GM21786 (cell line): ENCODE measurements at regions not wholly inside any gene's neighbourhood (a gene's known extent, or its start where the extent isn't known, plus 50 kb on each side); places are given as distances from the start of the nearest gene placed in this dataset.
"Not testable (repeated sequence)": the region's sequence is repeated elsewhere in the genome, so short reads cannot be mapped to it uniquely, and the experiment has no call there.

Source experiments
- ATAC-seq: cut with Tn5 transposase; IDR thresholded peaks from one replicate; pipeline ENCODE4 v1.9.1; 2021; ENCODE audit not compliant: unreplicated experiment

DNA sequence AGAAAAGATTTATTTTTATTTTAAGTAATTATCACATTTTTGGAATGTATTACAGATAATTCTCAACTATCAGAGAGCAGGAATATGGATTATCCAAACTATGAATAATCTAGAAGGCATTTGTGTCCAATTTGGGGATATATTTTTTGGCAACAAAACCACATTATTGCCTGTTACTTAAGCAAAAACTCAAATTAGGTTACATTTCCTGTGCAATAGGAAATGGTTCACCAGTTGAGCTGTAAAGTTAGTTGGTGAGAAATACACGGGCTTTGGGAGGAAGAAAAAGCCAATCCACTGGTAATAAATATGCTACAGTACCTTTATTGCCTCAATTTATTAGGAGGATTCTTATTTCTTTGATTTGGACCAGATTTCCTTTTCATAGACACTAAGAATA is 1075.2 kb downstream of the PCDH9 start:
- no peak for ATAC-seq

DNA sequence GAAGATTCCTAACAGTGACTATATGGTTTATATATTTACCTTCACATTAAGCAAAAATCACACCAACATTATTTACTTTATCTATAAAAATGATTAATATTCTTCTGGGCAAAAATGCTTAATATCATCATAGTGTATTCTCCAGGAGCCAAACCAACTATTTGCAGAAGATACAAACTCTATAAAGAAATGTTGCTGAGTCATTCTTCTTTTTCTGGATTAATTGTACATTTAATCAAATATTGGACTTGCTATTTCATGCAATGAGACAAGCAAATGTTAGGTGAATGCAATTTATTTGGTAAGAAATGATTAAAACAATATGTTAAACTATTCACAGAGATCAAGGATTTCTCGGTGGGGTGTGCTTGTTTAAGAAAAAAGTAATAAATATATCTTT is 1075.8 kb downstream of the PCDH9 start:
- no peak for ATAC-seq

DNA sequence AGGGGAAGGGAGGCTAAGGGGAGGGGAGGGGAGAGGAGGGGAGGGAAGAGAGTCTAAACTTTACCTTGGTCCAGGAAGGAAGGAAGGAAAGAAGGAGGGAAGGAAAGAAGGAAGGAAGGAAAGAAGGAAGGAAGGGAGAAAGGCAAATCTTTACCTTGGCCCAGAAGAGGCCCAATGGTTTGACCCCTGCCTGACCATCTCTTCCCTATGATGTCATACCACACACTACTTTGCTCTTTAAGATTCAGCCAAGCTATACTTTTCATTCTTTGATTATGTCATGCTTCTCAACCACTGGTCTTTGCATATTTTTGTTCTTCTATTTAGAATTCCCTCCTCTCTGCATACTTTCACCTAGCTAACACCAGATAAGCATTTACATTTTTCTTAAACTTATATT is 1077.5 kb downstream of the PCDH9 start:
- ATAC-seq: no peak

DNA sequence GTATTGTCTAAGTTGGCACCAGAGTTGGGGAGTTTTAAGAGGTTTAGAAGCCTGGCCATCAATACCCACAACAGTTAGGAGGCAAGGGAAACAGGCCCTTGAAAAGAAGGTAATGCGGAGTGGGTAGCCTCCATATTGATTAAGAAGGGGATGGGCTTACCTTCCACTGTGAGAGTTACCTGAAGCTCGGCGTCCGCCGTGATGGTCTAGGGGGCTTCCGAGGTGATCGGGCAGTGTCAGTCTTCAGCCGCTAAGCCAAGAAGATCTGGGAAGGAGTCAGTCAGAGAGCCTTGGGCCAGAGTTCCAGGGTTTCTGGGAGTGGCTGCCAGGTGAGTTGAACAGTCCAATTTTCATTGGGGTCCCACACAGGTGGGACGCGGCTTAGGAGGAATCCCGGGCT is 1085.8 kb downstream of the PCDH9 start:
- ATAC-seq: not testable (repeated sequence)

DNA sequence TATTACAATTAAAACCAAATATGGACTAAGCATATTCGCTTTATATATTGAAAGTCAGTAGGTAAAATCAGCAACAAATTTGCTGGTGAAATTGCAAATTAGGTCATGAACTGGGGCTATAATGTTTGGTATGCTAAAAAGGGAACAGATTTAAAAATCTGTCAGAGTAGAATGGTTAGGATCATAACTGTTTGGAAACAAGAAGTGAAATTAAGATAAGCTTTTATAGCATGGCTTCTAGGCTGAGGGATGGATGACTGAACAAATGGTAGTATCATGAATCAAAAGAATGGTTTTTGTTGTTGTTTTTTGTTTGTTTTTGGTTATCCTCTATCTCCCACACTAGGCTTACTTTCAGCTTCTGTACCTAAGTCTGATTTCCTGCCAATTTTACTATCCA is 1090.4 kb downstream of the PCDH9 start:
- peak; percentile 19 for ATAC-seq

DNA sequence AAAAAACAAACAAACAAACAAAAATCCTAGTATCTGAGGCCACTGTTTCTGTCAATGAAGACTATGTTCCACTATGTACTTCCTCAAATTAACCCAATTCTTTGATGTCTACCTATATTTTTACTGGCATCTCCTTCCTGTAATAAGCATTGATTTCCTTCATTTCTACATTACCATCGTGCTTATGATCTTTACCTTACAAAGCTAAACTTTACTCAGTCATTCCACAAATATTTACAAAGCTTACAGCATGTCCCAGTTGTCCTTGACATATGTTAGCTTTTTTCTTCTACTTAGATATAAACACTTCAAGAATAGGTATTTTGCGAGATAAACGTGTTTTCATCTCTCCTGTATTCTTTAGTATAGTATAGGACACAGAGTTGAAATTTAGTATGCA is 1090.9 kb downstream of the PCDH9 start:
- no peak for ATAC-seq

DNA sequence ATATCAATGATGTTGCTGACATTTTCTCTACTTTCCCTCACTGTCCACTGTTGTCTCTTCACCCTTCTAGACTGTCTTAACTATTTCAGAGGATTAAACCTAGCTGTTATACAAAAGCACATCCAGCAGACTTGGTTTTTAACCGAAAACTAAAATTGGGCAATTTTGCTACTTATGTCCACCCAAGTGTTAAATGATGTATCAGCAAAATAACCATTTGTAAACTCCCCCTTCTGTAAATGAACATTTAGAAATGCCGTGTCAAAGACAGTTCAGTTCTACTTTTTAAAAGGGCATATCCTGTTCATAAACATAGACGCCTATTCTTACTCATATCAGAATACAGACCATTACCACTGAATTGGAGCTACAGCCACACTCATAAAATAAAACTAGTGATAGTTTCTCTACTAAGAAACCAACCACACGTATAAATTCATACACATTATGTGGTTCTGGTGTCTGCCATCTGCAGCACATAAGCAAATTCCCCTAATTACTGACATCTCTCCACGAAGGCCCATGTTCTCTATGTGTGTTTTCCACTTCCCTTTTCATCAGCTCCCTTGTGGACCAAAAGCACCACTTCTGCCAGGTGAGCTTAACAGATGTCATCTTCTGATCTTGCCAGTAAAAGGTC is 1091.8 kb downstream of the PCDH9 start:
- ATAC-seq: peak; percentile 90

DNA sequence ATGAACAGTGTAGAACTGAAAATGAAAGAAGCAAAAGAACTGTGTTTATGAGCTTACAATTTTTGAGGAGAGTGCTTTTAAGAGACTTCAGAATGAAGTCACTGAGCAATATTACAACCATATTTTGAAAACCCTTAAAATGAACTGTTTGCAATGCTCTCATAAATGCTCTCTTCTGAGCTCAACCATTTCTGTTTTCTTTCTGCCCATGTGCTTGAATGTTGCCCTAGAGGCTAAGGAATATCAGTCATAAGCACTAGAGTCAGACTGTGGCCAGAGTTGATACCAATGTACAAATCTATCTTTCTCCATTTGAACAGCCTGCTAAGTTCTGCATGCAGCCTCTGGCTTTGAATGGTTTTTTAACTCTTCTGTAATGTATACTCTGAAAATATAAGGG is 1092.8 kb downstream of the PCDH9 start:
- ATAC-seq: no peak

DNA sequence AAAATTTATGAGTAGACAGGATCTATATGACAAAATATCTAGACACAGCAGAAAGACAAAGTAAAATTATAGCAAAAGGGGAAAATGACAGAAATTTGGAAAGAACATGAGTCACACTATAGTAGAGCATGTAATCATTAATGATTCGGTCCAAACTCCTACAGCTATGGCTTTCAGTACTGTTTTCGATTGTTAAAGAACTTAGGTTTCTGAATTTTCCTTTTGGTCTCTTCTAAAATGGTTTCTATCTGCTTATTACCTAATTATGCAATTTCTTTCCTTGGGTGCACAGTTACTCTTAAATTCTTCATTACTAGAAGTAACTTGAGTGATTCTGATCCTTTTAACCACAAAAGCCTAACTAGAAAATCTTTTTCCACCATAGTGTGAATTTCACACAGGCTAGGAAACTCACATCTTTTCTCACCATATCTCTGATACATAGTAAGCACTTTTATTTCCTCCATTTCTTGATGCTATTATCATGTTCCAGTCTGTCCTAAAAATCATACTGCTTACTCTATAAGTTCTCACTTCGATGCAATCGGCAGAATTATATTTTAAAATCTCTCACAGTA is 1101.4 kb downstream of the PCDH9 start:
- peak; percentile 90 for ATAC-seq

DNA sequence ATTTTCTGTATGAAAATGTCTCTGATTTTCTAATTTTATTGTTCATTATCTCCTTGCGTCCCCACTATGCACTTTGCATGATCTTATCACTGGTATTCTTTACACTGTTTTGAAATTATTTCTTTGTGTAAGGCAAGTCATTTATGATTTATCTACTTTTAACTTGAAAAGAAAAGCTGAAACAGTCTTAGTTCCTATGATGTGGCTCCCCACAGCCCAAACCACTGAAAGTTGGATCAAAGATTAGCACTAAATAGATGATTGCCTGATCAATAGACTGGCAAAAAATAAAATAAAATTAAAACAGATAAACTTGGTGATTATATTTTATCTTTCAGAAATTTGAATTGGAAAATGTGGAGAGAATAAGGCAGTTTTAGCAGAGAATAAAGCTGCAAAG is 1101.9 kb downstream of the PCDH9 start:
- no peak for ATAC-seq

DNA sequence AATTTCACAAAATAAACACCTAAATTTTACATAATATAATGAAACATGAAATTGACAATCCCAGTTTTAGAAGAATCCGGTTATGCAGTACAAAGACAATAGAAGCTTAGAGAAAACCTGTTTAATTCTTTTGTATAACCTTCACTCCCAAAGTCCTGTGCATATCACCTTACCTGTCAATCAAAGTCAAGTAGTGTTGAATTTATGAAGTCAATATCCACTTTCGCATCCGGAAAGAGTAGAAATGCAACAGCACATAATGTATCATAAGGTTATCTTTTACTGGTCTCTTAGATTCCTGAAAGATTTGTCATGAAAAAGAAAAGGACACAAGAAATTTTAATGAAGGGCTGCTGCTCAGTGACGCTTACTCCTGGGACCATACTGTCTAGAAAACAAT is 1112.6 kb downstream of the PCDH9 start:
- ATAC-seq: no peak

DNA sequence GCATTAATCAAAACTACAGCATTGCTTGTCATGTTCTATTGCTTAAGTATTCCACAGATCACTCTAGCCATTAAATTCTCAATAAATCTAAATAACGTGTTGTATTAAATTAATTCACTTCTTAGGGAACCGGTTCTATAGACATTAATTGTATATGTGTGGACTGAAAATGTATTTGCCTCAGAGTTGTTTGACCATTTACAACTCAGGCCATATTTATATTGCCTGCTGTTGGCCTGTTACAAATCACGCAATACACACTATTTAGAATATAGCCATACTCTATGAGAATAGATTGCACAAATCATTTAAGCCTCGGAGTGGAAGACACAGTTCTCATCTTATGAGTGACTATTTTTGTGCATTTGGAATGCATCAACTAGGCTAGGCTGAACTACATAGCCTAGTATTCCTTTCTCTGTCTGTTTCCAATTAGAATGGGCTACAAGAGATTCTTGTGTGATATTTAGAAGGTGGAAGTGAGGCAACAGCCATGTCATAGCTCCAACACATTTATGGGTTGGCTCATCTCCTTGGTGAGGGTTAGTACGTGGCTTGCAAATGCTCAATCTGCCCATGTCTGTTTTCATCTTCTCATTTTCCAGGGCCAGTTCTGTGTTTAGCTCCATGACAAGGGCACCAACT is 1116.1 kb downstream of the PCDH9 start:
- no peak for ATAC-seq

DNA sequence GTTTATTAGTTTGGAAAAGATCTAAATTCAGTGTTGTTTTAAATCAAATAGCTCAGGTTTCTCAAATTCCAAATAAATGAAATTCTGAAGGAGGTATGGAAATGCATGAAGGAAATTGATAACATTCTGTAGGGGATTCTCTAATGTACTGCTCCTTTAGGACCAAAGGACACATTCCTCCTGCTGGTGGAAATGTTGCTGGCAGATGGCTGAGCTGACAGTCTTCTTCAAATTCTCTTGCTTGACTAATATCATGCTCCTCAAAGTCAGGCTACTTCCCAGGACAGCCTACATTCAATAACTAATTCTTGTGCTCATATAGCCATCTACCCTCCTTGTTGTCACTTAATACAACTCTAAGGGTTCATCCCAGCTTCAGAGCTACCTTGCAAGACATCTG is 1118.5 kb downstream of the PCDH9 start:
- ATAC-seq: no peak

DNA sequence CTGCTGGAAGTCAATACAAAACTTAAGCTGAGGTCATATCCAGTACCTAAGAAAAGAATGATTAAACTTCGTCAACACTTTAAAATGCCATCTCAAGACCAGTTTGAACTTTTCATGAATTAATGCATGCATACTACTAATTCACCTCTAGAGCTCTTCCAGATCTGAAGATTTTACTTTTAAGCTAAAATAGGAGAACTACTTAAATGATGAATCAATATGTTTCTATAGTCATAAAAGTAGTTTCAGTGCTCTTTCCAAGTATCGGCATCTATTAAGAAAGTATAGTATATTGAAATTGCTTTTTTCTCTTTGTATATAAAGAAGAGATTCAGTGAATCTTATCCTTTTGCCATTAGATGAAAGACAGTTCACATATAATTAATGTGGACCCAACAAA is 1123.9 kb downstream of the PCDH9 start:
- no peak for ATAC-seq

DNA sequence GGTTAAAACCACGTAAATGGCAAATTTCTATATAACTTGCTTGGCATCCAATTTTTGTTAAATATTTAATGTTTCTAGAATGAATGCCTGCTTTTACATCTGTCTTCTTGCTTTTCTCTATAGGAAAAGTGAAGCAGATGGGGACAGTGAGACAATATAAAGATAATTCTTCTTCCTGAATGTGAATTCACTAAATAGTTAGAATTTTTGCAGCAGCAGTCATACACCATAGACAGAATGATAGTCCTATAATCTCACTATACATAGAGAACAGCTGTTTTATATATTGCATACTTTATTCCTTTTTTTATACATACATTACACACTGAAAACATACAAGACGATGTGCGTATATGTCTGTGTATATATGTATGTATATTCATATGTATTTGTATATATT is 1127.3 kb downstream of the PCDH9 start:
- no peak for ATAC-seq

DNA sequence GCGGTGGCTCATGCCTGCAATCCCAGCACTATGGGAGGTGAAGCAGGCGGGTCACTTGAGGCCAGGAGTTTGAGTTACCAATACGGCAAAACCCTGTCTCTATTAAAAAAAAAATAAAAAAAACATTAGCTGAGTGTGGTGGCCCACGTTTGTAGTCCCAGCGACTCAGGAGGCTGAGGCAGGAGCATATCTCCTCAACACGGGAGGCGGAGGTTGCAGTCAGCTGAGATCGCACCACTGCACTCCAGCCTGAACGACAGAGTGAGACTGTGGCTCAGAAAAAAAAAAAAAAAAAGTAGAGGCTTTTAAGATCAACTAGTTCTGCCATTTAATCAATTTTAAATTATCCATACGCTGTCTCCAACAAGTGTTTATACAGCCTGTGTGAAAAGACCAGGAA is 1130.3 kb downstream of the PCDH9 start:
- ATAC-seq: no peak

DNA sequence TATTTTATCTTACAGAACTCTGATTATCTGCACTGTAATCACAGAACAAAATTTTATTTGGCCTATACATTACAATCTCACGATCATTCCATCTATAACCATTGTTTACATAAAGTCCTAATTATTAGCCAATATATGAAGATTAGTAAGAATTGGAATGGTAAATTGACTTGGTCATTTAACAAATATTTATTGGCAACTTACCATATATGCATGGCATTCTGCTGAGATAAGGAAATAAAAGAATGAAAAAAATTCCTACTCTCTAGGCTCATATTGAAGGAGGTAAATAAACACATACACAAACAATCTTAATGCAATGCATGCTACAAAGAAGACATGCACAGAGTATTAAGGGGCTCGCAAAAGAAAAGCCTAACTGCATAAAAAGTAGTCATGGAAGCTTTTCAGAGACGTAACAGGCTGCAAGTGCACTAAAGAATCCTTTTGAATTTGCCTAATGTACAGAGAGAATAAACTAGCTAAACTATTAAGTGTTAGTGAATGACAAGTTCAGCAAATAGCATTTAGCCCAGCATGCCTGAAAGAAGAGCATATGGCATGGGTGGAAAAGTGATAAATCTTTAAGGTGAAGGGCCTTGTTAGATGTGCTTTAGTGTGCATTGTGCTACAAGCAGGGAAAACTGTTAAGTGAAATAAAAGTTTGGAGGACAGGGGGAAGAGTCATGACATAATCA is 1131.1 kb downstream of the PCDH9 start:
- no peak for ATAC-seq

DNA sequence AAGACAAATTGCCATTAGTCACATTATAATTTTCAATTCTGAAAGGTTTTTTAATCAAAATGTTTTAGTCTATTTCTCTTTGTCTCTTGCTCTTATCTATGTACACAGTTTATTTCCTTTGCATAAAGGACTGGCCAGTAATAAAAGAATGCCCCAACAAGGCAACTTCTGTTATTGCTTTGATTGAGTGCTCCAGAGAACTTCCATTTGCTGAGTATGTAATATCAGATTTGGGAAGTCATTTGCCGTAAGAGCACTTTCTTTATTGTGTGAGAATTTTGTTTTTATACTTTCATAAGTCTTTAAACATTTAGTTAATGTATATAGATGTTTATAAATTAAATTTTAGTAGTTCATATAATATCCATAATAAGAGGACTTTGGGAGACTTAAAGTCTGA is 1140.4 kb downstream of the PCDH9 start:
- no peak for ATAC-seq

DNA sequence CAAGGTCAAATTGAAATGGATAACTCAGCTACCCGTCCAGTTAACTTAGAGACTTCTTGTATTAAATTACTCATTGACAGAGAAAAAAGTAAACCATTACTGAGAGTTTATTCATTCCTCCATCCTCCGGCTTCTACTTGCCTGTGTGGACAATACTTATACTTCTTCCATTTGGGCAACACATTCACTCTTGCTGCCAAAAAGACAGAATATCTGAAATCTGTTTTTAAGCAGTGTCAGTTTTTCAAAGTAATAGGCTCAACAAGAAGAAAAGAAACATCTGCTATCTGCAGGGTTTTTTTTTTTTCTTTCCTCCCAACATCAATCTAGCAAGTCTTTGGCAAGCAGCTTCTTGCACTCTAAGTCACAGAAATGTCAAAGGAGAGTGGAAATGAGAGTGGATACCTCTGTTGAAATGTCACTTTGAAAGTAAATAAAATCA is 1142.8 kb downstream of the PCDH9 start:
- no peak for ATAC-seq

DNA sequence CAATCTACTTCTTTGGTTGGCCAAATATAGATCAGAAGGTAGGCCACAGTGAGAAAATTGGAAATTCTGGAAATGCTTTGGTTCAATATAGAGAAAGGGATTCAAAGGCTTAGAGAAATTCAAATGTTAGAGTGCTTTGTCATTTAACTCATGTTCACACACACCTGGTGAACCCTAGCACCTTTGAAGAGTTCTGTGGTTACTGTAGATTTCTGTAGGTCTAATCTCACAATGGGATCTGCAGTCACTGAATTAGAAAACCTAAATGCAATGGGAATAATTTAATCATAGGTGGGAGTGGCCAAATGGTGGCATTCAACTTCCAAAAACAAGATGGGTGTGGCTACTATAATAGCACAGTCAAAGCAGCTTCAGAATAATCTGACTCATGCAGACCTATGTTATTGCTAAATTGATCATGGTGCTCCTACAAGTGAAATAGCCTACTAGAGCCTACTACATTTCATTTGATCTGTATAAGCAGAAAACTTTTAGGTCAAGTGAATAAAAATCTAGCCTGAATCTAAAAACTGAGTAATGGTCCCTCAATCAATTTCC is 1152.9 kb downstream of the PCDH9 start:
- no peak for ATAC-seq

DNA sequence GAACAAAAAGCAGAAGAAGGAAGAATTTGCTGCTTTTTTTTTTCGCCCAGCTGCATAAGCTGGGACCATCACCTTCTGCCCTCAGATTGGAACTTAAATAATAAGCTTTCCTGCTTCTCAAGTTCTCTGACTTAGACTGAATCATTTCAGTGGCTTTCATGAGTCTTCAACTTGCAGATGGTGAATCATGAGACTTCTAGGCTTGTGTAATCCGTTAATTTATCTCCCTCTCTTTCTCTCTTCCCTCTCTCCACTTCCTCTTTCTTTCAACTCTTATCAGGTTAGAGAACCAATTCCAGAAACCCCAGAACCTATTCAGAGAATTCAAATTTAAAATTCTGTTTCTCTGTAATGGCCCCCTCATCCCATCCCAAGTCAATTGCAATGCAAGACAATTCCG is 1153.7 kb downstream of the PCDH9 start:
- no peak for ATAC-seq
